Ovary (tissue), 3 donors: ENCODE measurements at regions not wholly inside any gene's neighbourhood (a gene's known extent, or its start where the extent isn't known, plus 50 kb on each side); places are given as distances from the start of the nearest gene placed in this dataset.

Experiments used
- CTCF ChIP-seq, 3 donors: fragments of 450-650 bp in 2 of 3; fragments of 200-600 bp in 1 of 3; IDR thresholded peaks; one replicate each; pipeline versions ENCODE4 v1.5.1 to v1.8.0; 2016 to 2022; ENCODE audit warnings: antibody characterized with exemption in 3 of 3, mild to moderate bottlenecking in 1 of 3
- EP300 ChIP-seq: sonication (generic); formaldehyde crosslinking; IDR thresholded peaks from one replicate; pipeline ENCODE4 v1.6.1; 2017; ENCODE audit warnings: antibody characterized with exemption
- POLR2A ChIP-seq: fragments of 450-650 bp; IDR thresholded peaks from one replicate; pipeline ENCODE4 v1.6.1; 2017; ENCODE audit warnings: antibody characterized with exemption, mild to moderate bottlenecking, moderate library complexity
- donor health status: DM: no; HTN: no; CAD: no.

GRCh38 chr7:46534664-46535588 is 613.9 kb upstream of the IGFBP3 start:
- TF ChIP-seq CTCF (IDR thresholded peaks at IDR 0.05) = no peak
- TF ChIP-seq POLR2A = no peak
- no peak for TF ChIP-seq EP300
